ENCODE measurements at regions not wholly inside any gene's neighbourhood (a gene's known extent, or its start where the extent isn't known, plus 50 kb on each side); places are given as distances from the start of the nearest gene placed in this dataset.

GRCh38 chr20:56155625-56156024 is 92.9 kb upstream of the MC3R start:
- Mint-ChIP-seq H3K27me3 (ENCODE audit: low read depth) (peaks cover 6% of the 10 kb centered on the region), H3K4me3 (no peak overlapping the region), H3K4me1 (no peaks in the 10 kb centered on the region), H3K36me3 (ENCODE audit: insufficient read depth in 1 of 3, low read depth in 3 of 3) (peaks cover 14 to 30% (median 16%) of the 10 kb centered on the region in 3 experiments; a peak in 6 of 7 replicates), H3K9me3 (peaks cover 66 to 76% of the 10 kb centered on the region in 2 experiments), H3K27ac (no peak overlapping the region)
- no peak for TF ChIP-seq CTCF (conservative IDR thresholded peaks at IDR 0.05)
- Histone ChIP-seq H3K27ac (ENCODE audit: insufficient read length, low read depth, low read length) (no peak overlapping the region), H3K9ac (ENCODE audit: extremely low read depth, insufficient read length, low read length) (no peak overlapping the region), H4K8ac (replicated peaks; ENCODE audit: insufficient read length, low read depth, low read length) (no peak overlapping the region), H2AFZ (ENCODE audit: low read length) (no peak overlapping the region), H3K14ac (ENCODE audit: insufficient read depth, low read length) (no peak overlapping the region), H3K4me2 (ENCODE audit: insufficient read depth, insufficient read length, low read length) (no peak overlapping the region), H3K79me2 (ENCODE audit: insufficient read depth, low read length) (no peaks in the 10 kb centered on the region), H4K20me1 (ENCODE audit: control insufficient read depth, insufficient read depth, insufficient read length) (no peaks in the 10 kb centered on the region), H3K9me3 (ENCODE audit: control insufficient read depth, low read depth, low read length) (peaks cover 95% of the 10 kb centered on the region), H2BK5ac (ENCODE audit: insufficient read length, low read length) (no peak overlapping the region), H2BK12ac (ENCODE audit: insufficient read length, low read depth, low read length) (no peak overlapping the region), H3K4me1 (ENCODE audit: insufficient read depth, low read length) (no peaks in the 10 kb centered on the region), H3K18ac (ENCODE audit: insufficient read length, low read depth, low read length) (no peak overlapping the region), H3K79me1 (ENCODE audit: insufficient read depth, low read depth, low read length, poor library complexity, severe bottlenecking) (no peaks in the 10 kb centered on the region), H4K5ac (ENCODE audit: insufficient read length, low read depth, low read length) (no peak overlapping the region), H2BK120ac (ENCODE audit: low read depth, low read length, poor library complexity, severe bottlenecking) (no peak overlapping the region), H3K4ac (ENCODE audit: low read depth, low read length) (no peak overlapping the region), H3T11ph (ENCODE audit: low read length) (no peak overlapping the region), H3K23ac (ENCODE audit: insufficient read length, low read depth, low read length) (no peak overlapping the region), H3K27me3 (ENCODE audit: insufficient read depth, low read length) (no peaks in the 10 kb centered on the region), H2AK5ac (ENCODE audit: insufficient read length, low read length) (no peak overlapping the region), H4K91ac (ENCODE audit: insufficient read length, low read depth, low read length) (no peak overlapping the region), H3K23me2 (ENCODE audit: insufficient read length, low read depth, low read length, poor library complexity, severe bottlenecking) (no peaks in the 10 kb centered on the region), H2BK15ac (ENCODE audit: low read depth, low read length) (no peak overlapping the region), H2BK20ac (ENCODE audit: low read depth, low read length, poor library complexity, severe bottlenecking) (no peak overlapping the region), H3K56ac (ENCODE audit: insufficient read length, low read depth, low read length) (no peak overlapping the region)
- no CpG with 5 or more reads among the region's 5 CpGs for WGBS (ENCODE audit: extremely low coverage, insufficient read length, low lambda C conversion rate)
- no peak for DNase-seq

All from H9 (cell line).